ENCODE measurements at regions not wholly inside any gene's neighbourhood (a gene's known extent, or its start where the extent isn't known, plus 50 kb on each side); places are given as distances from the start of the nearest gene placed in this dataset.

DNA sequence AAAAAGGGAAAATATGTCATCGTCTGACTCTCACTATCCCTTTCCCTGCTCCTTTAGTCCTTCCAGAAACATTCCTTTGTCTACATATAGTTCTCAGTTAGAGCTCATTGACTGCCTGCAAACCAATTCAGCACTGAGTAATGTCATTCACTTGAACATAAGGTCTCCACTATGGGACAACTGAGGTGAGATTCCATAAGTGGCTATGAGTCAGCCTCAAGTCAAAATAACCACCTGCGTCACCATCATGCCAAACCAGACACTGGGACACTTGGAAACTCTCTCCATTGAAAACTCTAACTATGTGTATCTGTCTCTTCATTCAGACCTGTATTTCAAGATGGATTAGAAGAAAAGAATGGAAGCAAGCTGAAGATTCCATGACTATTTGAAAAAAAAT, 878.0 kb upstream of the PIK3C3 start:
- no peaks in the 10 kb centered on the region for H4K20me1 ChIP-seq (ENCODE audit: control insufficient read depth, insufficient read depth)
- no peaks in the 10 kb centered on the region for H3K36me3 ChIP-seq (ENCODE audit: control insufficient read depth in 2 of 2, insufficient read depth in 2 of 2, low read length in 1 of 2)
- H3K4me3 ChIP-seq, result no peak overlapping the region
- intact Hi-C loops (cut with micrococcal nuclease; ENCODE audit: unreplicated experiment), result no loop called here
- DNase-seq (ENCODE audit: low read depth, low spot score) (no peak), FAIRE-seq (no peak), ATAC-seq (no peak)
- no peaks in the 10 kb centered on the region for H3K27me3 ChIP-seq (replicated peaks in 1 of 2; ENCODE audit: control insufficient read depth in 2 of 2, insufficient read depth in 2 of 2, low read length in 1 of 2)
- ChIA-PET POLR2A (no interaction called here), SMC1A (ENCODE audit: uncharacterized antibody, unreplicated experiment) (interaction anchor here (2.3 kb wide), 1 partner anchor 17 kb away, joined by 10 read pairs; no protein-coding TSS in a partner anchor), CTCF (no interaction called here), RAD21 (ENCODE audit: unreplicated experiment) (no interaction called here)
- H3K79me2 ChIP-seq (ENCODE audit: control insufficient read depth, insufficient read depth, low read length), result no peaks in the 10 kb centered on the region
- no peaks in the 10 kb centered on the region for H3K4me1 ChIP-seq (ENCODE audit: control insufficient read depth, insufficient read depth, low read length)
- H3K9me3 ChIP-seq (replicated peaks; ENCODE audit: control insufficient read depth, insufficient read depth, low read length), result no peaks in the 10 kb centered on the region
- H3K27ac ChIP-seq (ENCODE audit: control insufficient read depth, insufficient read depth), result no peak overlapping the region
- 2% methylated on average over 2 of the region's 2 CpGs for WGBS (ENCODE audit: insufficient coverage, insufficient replicate concordance, low lambda C conversion rate, missing lambda C conversion rate)
- no TSS peak for BruUV-seq (replicated peaks)
- H2AFZ ChIP-seq (ENCODE audit: control insufficient read depth, low read depth, low read length), result no peak overlapping the region
- TF ChIP-seq HDGF (IDR thresholded peaks at IDR 0.05) (no peak), ZBED1 (IDR thresholded peaks at IDR 0.05; ENCODE audit: borderline replicate concordance) (no peak), SP1 (IDR thresholded peaks at IDR 0.05; ENCODE audit: low read depth, low read length) (no peak), E2F8 (IDR thresholded peaks at IDR 0.05; ENCODE audit: low read depth, partially characterized antibody) (no peak), RAD51 (IDR thresholded peaks at IDR 0.05) (no peak)
- TF ChIP-seq, protein P1, sequence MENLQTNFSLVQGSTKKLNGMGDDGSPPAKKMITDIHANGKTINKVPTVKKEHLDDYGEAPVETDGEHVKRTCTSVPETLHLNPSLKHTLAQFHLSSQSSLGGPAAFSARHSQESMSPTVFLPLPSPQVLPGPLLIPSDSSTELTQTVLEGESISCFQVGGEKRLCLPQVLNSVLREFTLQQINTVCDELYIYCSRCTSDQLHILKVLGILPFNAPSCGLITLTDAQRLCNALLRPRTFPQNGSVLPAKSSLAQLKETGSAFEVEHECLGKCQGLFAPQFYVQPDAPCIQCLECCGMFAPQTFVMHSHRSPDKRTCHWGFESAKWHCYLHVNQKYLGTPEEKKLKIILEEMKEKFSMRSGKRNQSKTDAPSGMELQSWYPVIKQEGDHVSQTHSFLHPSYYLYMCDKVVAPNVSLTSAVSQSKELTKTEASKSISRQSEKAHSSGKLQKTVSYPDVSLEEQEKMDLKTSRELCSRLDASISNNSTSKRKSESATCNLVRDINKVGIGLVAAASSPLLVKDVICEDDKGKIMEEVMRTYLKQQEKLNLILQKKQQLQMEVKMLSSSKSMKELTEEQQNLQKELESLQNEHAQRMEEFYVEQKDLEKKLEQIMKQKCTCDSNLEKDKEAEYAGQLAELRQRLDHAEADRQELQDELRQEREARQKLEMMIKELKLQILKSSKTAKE (IDR thresholded peaks at IDR 0.05; ENCODE audit: low read depth, poor library complexity, severe bottlenecking), result no peak
- TF ChIP-seq, protein P2, sequence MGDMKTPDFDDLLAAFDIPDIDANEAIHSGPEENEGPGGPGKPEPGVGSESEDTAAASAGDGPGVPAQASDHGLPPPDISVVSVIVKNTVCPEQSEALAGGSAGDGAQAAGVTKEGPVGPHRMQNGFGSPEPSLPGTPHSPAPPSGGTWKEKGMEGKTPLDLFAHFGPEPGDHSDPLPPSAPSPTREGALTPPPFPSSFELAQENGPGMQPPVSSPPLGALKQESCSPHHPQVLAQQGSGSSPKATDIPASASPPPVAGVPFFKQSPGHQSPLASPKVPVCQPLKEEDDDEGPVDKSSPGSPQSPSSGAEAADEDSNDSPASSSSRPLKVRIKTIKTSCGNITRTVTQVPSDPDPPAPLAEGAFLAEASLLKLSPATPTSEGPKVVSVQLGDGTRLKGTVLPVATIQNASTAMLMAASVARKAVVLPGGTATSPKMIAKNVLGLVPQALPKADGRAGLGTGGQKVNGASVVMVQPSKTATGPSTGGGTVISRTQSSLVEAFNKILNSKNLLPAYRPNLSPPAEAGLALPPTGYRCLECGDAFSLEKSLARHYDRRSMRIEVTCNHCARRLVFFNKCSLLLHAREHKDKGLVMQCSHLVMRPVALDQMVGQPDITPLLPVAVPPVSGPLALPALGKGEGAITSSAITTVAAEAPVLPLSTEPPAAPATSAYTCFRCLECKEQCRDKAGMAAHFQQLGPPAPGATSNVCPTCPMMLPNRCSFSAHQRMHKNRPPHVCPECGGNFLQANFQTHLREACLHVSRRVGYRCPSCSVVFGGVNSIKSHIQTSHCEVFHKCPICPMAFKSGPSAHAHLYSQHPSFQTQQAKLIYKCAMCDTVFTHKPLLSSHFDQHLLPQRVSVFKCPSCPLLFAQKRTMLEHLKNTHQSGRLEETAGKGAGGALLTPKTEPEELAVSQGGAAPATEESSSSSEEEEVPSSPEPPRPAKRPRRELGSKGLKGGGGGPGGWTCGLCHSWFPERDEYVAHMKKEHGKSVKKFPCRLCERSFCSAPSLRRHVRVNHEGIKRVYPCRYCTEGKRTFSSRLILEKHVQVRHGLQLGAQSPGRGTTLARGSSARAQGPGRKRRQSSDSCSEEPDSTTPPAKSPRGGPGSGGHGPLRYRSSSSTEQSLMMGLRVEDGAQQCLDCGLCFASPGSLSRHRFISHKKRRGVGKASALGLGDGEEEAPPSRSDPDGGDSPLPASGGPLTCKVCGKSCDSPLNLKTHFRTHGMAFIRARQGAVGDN (IDR thresholded peaks at IDR 0.05), result no peak
- TF ChIP-seq, protein P3, sequence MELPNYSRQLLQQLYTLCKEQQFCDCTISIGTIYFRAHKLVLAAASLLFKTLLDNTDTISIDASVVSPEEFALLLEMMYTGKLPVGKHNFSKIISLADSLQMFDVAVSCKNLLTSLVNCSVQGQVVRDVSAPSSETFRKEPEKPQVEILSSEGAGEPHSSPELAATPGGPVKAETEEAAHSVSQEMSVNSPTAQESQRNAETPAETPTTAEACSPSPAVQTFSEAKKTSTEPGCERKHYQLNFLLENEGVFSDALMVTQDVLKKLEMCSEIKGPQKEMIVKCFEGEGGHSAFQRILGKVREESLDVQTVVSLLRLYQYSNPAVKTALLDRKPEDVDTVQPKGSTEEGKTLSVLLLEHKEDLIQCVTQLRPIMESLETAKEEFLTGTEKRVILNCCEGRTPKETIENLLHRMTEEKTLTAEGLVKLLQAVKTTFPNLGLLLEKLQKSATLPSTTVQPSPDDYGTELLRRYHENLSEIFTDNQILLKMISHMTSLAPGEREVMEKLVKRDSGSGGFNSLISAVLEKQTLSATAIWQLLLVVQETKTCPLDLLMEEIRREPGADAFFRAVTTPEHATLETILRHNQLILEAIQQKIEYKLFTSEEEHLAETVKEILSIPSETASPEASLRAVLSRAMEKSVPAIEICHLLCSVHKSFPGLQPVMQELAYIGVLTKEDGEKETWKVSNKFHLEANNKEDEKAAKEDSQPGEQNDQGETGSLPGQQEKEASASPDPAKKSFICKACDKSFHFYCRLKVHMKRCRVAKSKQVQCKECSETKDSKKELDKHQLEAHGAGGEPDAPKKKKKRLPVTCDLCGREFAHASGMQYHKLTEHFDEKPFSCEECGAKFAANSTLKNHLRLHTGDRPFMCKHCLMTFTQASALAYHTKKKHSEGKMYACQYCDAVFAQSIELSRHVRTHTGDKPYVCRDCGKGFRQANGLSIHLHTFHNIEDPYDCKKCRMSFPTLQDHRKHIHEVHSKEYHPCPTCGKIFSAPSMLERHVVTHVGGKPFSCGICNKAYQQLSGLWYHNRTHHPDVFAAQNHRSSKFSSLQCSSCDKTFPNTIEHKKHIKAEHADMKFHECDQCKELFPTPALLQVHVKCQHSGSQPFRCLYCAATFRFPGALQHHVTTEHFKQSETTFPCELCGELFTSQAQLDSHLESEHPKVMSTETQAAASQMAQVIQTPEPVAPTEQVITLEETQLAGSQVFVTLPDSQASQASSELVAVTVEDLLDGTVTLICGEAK (IDR thresholded peaks at IDR 0.05; ENCODE audit: borderline replicate concordance), result no peak
- in situ Hi-C loops (cut with MboI), result no loop called here
- H3K4me2 ChIP-seq (ENCODE audit: control insufficient read depth, insufficient read depth), result no peak overlapping the region
- no peak overlapping the region for H3K9ac ChIP-seq (ENCODE audit: control insufficient read depth, insufficient read depth, low read length)

Data from GM12878 (cell line).